Pulmonary artery endothelial cell (primary cell): ENCODE measurements at regions not wholly inside any gene's neighbourhood (a gene's known extent, or its start where the extent isn't known, plus 50 kb on each side); places are given as distances from the start of the nearest gene placed in this dataset.
"Not testable (repeated sequence)": the region's sequence is repeated elsewhere in the genome, so short reads cannot be mapped to it uniquely, and the experiment has no call there.

Source experiments
- DNase-seq: peaks from one replicate; pipeline ENCODE4 v3.0.0-alpha.2; 2011; ENCODE audit warnings: low read depth, low spot score

GRCh38 chr17:71511266-71511995, 609.4 kb upstream of the SOX9 start:
- DNase-seq, result no peak

GRCh38 chr17:71513725-71514124, 607.1 kb upstream of the SOX9 start:
- DNase-seq, result not testable (repeated sequence)

- DNase-seq, result no peak
Measured at GRCh38 chr17:71516149-71516548, 604.7 kb upstream of the SOX9 start.

- no peak for DNase-seq
Measured at GRCh38 chr17:71519285-71519684, 601.5 kb upstream of the SOX9 start.

- DNase-seq, result no peak
Measured at GRCh38 chr17:71521724-71522123, 599.1 kb upstream of the SOX9 start.

- DNase-seq, result no peak
Measured at GRCh38 chr17:71522383-71522782, 598.4 kb upstream of the SOX9 start.

- DNase-seq, result no peak
Measured at GRCh38 chr17:71527311-71527710, 593.5 kb upstream of the SOX9 start.

GRCh38 chr17:71528210-71528609, 592.6 kb upstream of the SOX9 start:
- DNase-seq, result no peak

GRCh38 chr17:71530248-71530647, 590.6 kb upstream of the SOX9 start:
- no peak for DNase-seq

- no peak for DNase-seq
Measured at GRCh38 chr17:71535321-71535720, 585.5 kb upstream of the SOX9 start.

- DNase-seq, result no peak
Measured at GRCh38 chr17:71546419-71546818, 574.4 kb upstream of the SOX9 start.

GRCh38 chr17:71547904-71548303, 572.9 kb upstream of the SOX9 start:
- DNase-seq, result no peak

- no peak for DNase-seq
Measured at GRCh38 chr17:71548540-71549190, 572.2 kb upstream of the SOX9 start.

GRCh38 chr17:71550675-71551074, 570.1 kb upstream of the SOX9 start:
- no peak for DNase-seq

GRCh38 chr17:71553381-71553780, 567.4 kb upstream of the SOX9 start:
- DNase-seq, result no peak

- DNase-seq, result no peak
Measured at GRCh38 chr17:71558901-71559300, 561.9 kb upstream of the SOX9 start.

GRCh38 chr17:71572343-71572742, 548.5 kb upstream of the SOX9 start:
- no peak for DNase-seq

GRCh38 chr17:71578446-71578845, 542.4 kb upstream of the SOX9 start:
- no peak for DNase-seq

GRCh38 chr17:71580220-71580619, 540.6 kb upstream of the SOX9 start:
- DNase-seq, result no peak

GRCh38 chr17:71585540-71585939, 535.3 kb upstream of the SOX9 start:
- DNase-seq, result no peak

- no peak for DNase-seq
Measured at GRCh38 chr17:71592431-71592830, 528.4 kb upstream of the SOX9 start.

GRCh38 chr17:71593078-71593477, 527.7 kb upstream of the SOX9 start:
- no peak for DNase-seq

GRCh38 chr17:71599583-71599982, 521.2 kb upstream of the SOX9 start:
- DNase-seq, result not testable (repeated sequence)
